HG03095 (cell line): ENCODE measurements at regions not wholly inside any gene's neighbourhood (a gene's known extent, or its start where the extent isn't known, plus 50 kb on each side); places are given as distances from the start of the nearest gene placed in this dataset.

Source experiments
- ATAC-seq: cut with Tn5 transposase; IDR thresholded peaks from one replicate; pipeline ENCODE4 v1.9.1; 2021; ENCODE audit warnings: moderate library complexity; ENCODE audit not compliant: unreplicated experiment

- ATAC-seq = no peak
Observed at GRCh38 chr13:68066879-68067513, 836.9 kb upstream of the PCDH9 start.

- no peak for ATAC-seq
Observed at GRCh38 chr13:68064001-68064770, 834.0 kb upstream of the PCDH9 start.

GRCh38 chr13:68063181-68063580 is 833.0 kb upstream of the PCDH9 start:
- no peak for ATAC-seq

GRCh38 chr13:68057836-68058235 is 827.7 kb upstream of the PCDH9 start:
- ATAC-seq = no peak

- no peak for ATAC-seq
Observed at GRCh38 chr13:68056816-68057710, 826.9 kb upstream of the PCDH9 start.

DNA sequence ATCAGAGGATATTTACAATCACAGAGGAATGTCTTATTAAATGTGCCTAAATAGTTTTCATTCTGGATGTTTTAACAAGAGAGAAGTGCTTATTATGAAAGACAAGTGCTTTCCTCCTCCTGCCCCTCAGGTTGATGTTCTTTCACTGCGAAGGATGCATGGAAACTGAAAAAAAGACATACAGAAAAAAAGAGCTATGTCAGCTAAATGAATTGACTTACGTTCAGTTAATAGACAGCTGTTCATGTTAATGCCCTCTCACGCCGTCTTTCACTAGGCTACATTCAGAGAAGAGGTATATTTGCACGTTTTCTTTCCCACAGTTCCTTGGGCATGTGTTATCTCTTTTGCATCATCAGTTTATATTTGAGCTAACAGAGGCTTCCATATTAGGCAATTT is 821.8 kb upstream of the PCDH9 start:
- ATAC-seq = no peak

GRCh38 chr13:68050761-68051160 is 820.6 kb upstream of the PCDH9 start:
- ATAC-seq = no peak

DNA sequence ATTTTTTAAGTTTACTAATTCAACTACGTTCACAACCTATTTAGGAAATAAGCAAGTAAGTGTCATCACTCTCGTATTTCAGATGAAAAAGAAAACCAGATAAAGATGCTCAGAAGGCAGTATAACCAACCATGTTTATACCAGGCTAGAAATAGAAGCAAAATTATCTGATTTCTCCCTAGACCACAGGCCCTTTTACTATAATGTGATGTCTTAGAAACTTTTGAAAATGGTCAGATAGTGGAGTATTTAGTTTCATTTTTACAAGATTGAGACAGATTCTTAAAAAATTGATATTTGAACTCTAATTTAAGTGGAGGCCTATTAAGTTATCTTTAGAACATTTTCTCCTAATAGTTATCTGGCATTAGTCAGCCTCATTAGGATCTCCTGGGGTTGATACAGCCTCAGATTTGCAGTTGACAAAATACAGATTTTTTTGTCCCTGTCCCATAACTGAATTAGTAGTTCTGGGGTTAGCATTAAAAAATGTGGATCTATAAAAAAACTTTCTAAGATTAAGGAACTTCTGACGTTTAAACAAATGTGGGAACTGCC is 818.7 kb upstream of the PCDH9 start:
- no peak for ATAC-seq

DNA sequence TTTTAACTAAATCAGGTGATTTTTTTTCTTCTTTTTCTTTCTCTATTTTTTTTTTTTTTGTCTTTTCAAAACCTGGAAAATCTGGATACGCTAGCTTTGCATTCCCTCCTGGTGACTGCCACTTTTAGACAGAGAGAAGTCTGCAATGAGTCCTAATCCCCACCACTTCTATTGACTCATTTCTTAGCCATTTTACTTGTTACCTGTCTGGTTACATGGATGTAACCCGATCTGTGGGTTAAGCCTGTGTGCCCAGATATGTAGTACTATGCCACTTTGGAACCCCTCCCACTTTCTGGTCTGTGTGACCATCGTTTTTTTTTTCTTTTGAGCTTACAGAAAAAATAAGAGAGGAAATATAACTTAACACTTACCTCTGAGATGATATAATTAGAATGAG is 817.8 kb upstream of the PCDH9 start:
- ATAC-seq = no peak

GRCh38 chr13:68046903-68047302 is 816.8 kb upstream of the PCDH9 start:
- ATAC-seq = no peak

- no peak for ATAC-seq
Observed at GRCh38 chr13:68030152-68030809, 800.1 kb upstream of the PCDH9 start.

DNA sequence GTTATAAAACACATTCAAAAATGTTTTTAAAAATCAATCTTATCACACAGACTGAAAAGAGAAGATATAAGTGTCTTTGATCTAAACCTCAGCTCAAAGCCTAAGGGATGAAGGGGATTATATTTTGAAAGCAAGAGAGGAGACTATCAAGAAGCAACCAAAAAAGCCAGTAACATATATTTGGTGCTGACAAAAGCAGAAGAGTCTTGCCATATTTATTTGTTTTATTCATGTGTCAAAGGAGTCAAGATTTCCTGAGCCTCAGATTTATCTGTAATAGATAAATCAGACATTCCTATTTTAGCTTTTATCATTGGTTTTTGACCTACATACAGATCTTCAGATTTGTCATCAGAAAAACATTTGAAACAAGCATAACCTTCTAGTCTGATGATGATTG is 798.6 kb upstream of the PCDH9 start:
- no peak for ATAC-seq

GRCh38 chr13:68027306-68027705 is 797.2 kb upstream of the PCDH9 start:
- ATAC-seq = no peak

GRCh38 chr13:68026077-68026476 is 795.9 kb upstream of the PCDH9 start:
- ATAC-seq = no peak

GRCh38 chr13:68025604-68026003 is 795.5 kb upstream of the PCDH9 start:
- ATAC-seq = no peak

DNA sequence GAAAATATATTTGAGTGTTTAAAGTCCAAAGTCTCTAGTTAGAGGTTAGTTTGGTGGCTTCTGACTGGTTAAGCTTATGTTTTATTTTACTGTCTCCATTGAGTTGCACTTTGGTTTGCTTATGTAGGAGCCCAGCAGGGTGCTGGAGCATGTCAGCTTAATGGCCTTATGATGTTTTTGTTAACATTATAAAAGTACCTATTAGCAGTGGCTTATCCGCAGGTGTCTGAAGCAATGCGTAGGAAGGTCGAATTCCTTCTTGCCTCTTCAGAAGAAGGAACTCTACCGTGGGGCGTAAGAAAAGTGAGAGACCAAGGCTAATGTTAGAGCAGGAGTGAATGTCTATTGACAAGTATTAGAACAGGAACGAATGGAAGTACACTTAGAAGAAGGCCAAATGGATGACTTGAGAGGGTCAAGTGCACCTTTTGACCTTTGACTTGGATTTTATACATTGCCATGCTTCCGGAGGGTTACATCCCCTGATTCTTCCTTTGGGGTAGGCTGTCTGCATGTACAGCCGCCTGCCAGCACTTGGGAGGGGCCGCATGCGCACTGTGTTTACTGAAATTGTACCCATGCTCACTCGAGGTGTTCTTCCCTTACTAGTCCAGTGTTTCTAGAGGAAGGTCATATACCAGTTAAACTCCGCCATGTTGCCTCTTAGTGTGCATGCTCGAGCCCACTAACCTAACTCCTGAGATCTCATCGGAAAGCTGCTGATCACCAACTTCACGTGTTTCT is 793.9 kb upstream of the PCDH9 start:
- ATAC-seq = no peak

DNA sequence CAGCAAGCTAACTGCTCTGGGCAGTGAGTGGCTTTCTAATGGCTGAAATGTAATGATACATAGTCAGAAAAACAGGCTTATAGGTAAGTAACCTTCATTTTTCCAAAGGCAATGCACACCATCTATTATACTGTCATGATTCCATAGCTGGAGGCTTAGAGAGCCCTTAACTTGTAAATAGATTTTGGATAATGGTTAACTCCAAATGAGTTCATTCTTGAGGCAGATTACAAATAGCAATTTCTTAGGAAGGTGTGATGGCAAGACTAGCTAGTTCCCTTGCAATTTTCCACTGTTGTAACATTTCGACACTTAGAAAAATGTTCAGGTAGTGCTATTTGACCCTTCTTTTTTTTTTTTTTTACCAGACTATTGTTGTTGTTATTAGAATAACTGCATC is 789.8 kb upstream of the PCDH9 start:
- no peak for ATAC-seq

DNA sequence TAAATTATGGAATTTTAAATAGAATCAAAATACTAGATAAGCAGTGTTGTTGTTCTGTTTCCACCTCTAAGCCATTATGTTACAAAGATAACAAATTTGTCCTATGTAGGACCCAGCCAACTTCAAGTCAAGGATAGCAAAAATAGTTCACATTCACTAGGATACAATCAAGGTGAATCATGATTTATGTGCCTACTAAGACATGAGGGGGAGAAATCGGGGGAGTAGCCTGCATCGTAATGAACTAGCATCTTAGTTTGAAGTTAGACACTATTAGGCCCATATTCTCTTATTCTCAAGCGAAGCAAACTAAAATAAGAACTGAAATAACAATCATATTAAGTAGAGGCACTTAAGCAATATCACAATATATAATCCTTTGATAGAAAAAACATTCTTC is 779.4 kb upstream of the PCDH9 start:
- no peak for ATAC-seq

DNA sequence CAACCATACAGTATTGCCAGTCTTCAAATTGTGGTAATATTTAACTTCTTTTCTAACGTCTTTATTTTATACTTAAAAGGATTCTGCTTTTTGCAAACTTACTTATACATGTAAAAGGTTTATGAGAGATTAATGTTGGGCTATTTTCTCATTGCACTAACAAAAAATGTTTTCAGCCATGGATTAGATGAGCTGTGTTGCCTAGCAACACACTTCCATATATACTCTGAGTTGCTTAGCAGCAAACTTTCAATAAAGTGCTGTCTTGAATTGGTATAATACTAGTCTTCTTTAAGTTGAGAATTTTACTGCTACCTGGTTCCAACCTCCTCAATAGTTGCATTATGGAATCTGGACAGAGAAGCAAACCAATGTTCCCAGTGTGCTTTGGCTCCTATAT is 777.4 kb upstream of the PCDH9 start:
- no peak for ATAC-seq

- no peak for ATAC-seq
Observed at GRCh38 chr13:67996101-67996500, 766.0 kb upstream of the PCDH9 start.
